ENCODE measurements at regions not wholly inside any gene's neighbourhood (a gene's known extent, or its start where the extent isn't known, plus 50 kb on each side); places are given as distances from the start of the nearest gene placed in this dataset.
"Not testable (repeated sequence)": the region's sequence is repeated elsewhere in the genome, so short reads cannot be mapped to it uniquely, and the experiment has no call there.

GRCh38 chr10:11403646-11404045 is 207.8 kb downstream of the USP6NL start:
- not testable (repeated sequence) for H3K4me3 ChIP-seq (ENCODE audit: low read length); H3K36me3 ChIP-seq (ENCODE audit: insufficient read depth, low read length); H3K4me1 ChIP-seq (ENCODE audit: insufficient read depth, low read length); H3K27me3 ChIP-seq (ENCODE audit: insufficient read depth, low read length); H3K9me3 ChIP-seq (ENCODE audit: low read length); H2AFZ ChIP-seq (ENCODE audit: low read depth, low read length)

DNA sequence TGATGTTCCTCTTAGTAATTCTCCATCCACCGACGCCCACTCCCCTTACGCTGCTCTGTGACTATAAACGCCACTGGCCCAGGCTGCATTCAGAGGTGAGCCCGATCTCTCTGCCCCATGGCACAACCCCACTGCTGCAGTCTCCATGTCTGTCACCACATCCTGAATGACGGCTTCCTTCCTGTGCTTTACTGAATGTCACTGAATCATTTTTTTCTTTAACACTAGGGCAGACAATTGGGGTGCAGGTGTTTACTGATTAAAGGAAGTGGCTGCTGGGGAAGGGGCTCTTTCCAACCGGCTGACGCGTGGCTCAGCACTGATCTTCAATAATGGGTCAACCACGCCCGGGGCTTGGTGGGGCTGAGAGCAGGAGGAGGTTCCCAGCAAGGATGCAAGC is 208.3 kb downstream of the USP6NL start:
- H3K36me3 ChIP-seq (ENCODE audit: insufficient read depth, low read length) = no peaks in the 10 kb centered on the region
- H3K27me3 ChIP-seq (ENCODE audit: insufficient read depth, low read length) = no peaks in the 10 kb centered on the region
- peaks cover 9% of the 10 kb centered on the region for H3K4me1 ChIP-seq (ENCODE audit: insufficient read depth, low read length)
- H3K4me3 ChIP-seq (ENCODE audit: low read length) = no peak overlapping the region
- H2AFZ ChIP-seq (ENCODE audit: low read depth, low read length) = no peak overlapping the region
- H3K9me3 ChIP-seq (ENCODE audit: low read length) = no peaks in the 10 kb centered on the region

GRCh38 chr10:11402392-11402791 is 209.1 kb downstream of the USP6NL start:
- H3K36me3 ChIP-seq (ENCODE audit: insufficient read depth, low read length) = no peaks in the 10 kb centered on the region
- H3K9me3 ChIP-seq (ENCODE audit: low read length) = no peaks in the 10 kb centered on the region
- H3K27me3 ChIP-seq (ENCODE audit: insufficient read depth, low read length) = no peaks in the 10 kb centered on the region
- no peak overlapping the region for H3K4me3 ChIP-seq (ENCODE audit: low read length)
- no peak overlapping the region for H2AFZ ChIP-seq (ENCODE audit: low read depth, low read length)
- H3K4me1 ChIP-seq (ENCODE audit: insufficient read depth, low read length) = peaks cover 9% of the 10 kb centered on the region

DNA sequence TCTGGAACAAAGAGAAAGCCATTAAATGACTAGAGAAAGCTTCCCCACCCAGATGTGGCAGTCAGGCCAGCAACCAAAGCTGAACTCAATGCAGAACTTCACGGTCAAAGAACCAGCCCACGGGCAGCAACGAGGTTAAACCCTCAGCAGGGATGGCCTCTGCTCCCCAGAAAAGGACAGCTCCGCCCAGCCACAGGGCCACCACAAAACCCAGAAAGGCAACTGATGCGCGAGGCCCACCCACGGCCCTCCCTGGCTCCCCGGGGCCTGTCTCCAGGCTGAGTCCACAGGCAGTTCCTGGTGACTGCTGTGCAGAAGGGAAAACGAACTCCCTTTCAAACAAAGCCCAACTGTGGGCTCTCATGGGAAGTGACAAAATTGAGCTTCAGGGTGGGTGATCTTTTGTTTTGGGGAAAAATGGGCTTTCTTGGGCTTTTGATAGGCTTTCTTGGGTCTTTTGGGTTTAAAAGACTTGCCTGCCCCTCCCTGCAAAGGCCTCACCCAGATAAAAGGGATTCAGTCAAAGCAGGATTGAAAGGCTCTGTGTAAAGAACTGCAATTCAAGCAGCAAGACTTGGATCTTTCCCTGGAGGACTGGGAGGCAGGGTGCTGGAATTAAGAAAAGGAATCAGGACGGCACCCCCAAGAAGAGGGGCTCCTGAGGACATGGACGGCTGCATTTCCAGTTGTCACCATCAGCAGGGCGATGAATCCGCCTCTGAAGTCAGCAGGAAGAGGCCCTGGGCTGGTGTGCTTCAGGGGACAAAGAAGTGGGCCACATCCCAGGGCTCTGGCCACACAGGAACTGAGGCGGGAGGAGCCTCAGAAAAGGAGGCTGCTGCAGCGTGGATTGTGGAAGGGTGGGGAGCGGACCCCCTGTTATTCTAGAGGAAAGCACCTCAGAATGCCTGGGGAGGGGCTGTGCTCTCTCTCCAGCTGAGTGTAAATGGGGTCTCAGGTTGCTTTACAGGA is 209.9 kb downstream of the USP6NL start:
- Histone ChIP-seq H2AFZ (ENCODE audit: low read depth, low read length) (peak overlapping the region; percentile 68), H3K27me3 (ENCODE audit: insufficient read depth, low read length) (peaks cover 3% of the 10 kb centered on the region), H3K36me3 (ENCODE audit: insufficient read depth, low read length) (no peaks in the 10 kb centered on the region), H3K9me3 (ENCODE audit: low read length) (no peaks in the 10 kb centered on the region), H3K4me3 (ENCODE audit: low read length) (no peak overlapping the region), H3K4me1 (ENCODE audit: insufficient read depth, low read length) (peaks cover 9% of the 10 kb centered on the region)

- Histone ChIP-seq H3K4me1 (ENCODE audit: insufficient read depth, low read length) (peaks cover 9% of the 10 kb centered on the region), H3K36me3 (ENCODE audit: insufficient read depth, low read length) (no peaks in the 10 kb centered on the region), H3K9me3 (ENCODE audit: low read length) (no peaks in the 10 kb centered on the region), H2AFZ (ENCODE audit: low read depth, low read length) (no peak overlapping the region), H3K4me3 (ENCODE audit: low read length) (no peak overlapping the region), H3K27me3 (ENCODE audit: insufficient read depth, low read length) (peaks cover 3% of the 10 kb centered on the region)
Measured at GRCh38 chr10:11397980-11398580, 213.4 kb downstream of the USP6NL start.

DNA sequence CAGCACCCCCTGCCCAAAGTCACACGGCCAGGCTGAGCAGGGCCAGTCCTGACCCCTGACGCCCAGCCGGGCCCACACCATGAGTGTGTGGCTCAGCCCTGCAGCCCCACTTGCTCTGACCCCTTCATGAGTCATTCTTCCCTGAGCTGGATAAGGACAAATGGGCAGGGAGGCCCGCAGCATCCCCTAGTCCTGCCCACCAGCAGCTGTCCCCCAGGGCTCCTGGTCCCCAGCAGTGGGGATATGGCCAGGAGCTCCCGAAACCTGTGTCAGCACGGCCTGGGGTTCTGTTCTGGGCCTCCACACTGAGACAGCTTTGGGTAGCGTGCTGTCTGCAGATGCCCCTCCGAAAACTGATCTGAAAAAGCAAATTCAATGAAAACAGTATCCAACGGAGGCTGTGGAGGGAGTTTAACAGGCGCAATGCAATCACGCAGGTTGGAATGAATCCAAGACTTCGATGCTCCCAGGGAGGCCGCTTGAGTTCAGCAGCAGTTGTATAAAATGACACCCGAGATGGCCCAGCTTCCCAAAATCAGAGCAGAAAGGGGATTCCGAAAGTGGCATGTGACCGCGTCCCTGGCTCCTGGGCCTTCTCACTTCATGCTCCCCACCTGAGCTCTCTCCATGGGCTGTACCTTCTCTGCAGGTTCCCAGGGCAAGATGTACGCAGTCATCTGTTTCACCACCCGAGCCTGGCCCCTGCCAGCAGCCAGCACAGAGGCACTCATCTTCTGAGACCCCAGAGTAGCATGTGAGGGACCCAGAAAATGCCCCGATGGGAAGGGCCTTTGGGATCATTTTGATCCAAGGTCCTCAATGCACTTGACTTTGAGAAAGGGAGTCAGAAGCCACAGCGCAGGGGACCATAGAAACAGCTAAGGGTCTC is 214.1 kb downstream of the USP6NL start:
- peaks cover 9% of the 10 kb centered on the region for H3K4me1 ChIP-seq (ENCODE audit: insufficient read depth, low read length)
- H3K27me3 ChIP-seq (ENCODE audit: insufficient read depth, low read length) = peaks cover 3% of the 10 kb centered on the region
- no peak overlapping the region for H2AFZ ChIP-seq (ENCODE audit: low read depth, low read length)
- no peak overlapping the region for H3K4me3 ChIP-seq (ENCODE audit: low read length)
- no peaks in the 10 kb centered on the region for H3K36me3 ChIP-seq (ENCODE audit: insufficient read depth, low read length)
- H3K9me3 ChIP-seq (ENCODE audit: low read length) = no peaks in the 10 kb centered on the region

DNA sequence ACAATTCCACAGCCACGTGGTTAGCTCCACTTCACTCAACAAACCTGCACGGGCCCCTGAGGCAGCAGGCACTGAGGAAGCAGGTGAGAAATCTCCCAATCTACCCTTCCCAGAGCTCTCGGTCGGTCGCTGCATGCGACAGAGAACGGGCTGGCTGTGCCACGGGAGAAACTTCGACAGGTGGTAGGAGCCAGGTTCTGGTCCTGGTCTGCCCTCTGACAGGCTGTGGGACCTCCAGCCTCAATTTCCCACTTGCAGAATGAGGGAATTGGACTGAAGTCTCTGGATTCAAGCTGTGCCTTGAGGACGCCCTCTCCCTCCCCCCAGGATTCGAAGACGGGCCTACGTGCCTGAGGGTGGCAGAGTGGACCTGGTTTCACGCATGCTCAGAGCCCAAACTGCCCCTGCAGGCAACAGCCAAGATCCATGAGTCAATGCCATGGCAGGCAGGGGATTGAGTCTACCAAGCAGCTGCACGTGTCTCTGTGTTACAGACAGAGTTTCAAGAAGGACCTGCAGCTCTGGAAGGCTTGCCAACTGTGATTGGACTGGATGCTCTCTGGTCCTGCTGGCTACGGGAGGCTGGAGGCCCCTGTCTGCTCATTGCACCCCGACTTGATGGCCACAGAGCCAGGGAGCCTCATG is 215.0 kb downstream of the USP6NL start:
- H3K9me3 ChIP-seq (ENCODE audit: low read length) = no peaks in the 10 kb centered on the region
- H2AFZ ChIP-seq (ENCODE audit: low read depth, low read length) = no peak overlapping the region
- H3K4me1 ChIP-seq (ENCODE audit: insufficient read depth, low read length) = peaks cover 4% of the 10 kb centered on the region
- no peak overlapping the region for H3K4me3 ChIP-seq (ENCODE audit: low read length)
- H3K27me3 ChIP-seq (ENCODE audit: insufficient read depth, low read length) = peaks cover 3% of the 10 kb centered on the region
- H3K36me3 ChIP-seq (ENCODE audit: insufficient read depth, low read length) = no peaks in the 10 kb centered on the region

DNA sequence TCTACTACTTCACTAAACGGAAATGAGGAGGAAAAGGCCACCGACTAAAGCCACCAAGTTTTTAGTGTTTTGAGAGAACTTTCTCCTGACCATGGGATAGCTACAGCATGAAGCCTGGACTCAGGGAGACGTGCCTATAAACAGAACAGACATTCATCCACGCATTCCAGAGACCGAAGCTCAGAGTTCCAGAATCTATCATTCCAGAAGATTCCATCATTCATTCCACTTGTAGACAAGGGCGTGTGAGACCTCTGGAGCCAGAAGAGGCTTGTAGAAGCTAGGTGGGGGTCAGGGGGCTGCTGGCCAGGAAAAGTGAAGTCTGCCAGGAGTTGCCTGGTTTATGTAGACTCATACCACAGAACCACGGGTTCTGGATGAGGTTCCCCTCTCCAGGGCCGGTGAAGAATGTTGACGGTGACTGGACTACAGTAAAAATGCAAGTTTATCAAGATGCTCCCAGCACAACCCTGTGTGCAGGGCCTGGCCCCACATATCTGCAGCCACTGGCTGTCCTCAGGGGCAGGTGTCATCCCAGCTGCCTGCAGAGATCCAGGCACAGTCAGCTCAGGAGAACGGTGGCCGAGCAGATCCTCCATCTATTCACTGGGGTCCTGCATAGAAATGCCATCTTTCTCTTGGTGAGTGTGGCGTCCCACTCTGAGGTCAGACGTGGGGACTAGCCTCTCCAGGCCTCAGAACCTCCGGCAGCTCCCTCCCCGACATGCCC is 215.7 kb downstream of the USP6NL start:
- no peak overlapping the region for H2AFZ ChIP-seq (ENCODE audit: low read depth, low read length)
- no peaks in the 10 kb centered on the region for H3K4me1 ChIP-seq (ENCODE audit: insufficient read depth, low read length)
- H3K36me3 ChIP-seq (ENCODE audit: insufficient read depth, low read length) = no peaks in the 10 kb centered on the region
- peaks cover 3% of the 10 kb centered on the region for H3K27me3 ChIP-seq (ENCODE audit: insufficient read depth, low read length)
- H3K4me3 ChIP-seq (ENCODE audit: low read length) = no peak overlapping the region
- no peaks in the 10 kb centered on the region for H3K9me3 ChIP-seq (ENCODE audit: low read length)

DNA sequence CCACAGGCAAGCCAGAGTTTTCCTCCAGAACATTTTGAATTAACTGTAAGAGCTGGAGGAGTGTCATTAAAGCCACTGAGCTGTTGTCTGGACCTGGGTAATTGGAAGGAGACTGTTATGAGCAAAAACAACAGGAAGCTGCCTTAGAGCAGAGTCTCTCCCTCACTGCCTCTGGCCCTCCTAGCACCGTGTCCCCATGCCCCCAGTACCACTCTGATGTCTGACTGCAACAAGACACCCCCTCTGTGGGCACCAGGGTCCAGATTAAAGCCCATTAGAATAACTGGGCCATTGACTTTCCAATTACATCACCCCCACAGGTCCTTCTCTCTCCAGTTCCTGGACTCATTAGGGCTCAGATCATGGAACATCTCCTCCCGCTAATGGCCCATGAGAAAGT is 216.3 kb downstream of the USP6NL start:
- no peaks in the 10 kb centered on the region for H3K4me1 ChIP-seq (ENCODE audit: insufficient read depth, low read length)
- H2AFZ ChIP-seq (ENCODE audit: low read depth, low read length) = no peak overlapping the region
- peaks cover 3% of the 10 kb centered on the region for H3K27me3 ChIP-seq (ENCODE audit: insufficient read depth, low read length)
- no peak overlapping the region for H3K4me3 ChIP-seq (ENCODE audit: low read length)
- no peaks in the 10 kb centered on the region for H3K36me3 ChIP-seq (ENCODE audit: insufficient read depth, low read length)
- H3K9me3 ChIP-seq (ENCODE audit: low read length) = no peaks in the 10 kb centered on the region

- H2AFZ ChIP-seq (ENCODE audit: low read depth, low read length) = no peak overlapping the region
- H3K27me3 ChIP-seq (ENCODE audit: insufficient read depth, low read length) = peaks cover 3% of the 10 kb centered on the region
- H3K9me3 ChIP-seq (ENCODE audit: low read length) = no peaks in the 10 kb centered on the region
- H3K4me3 ChIP-seq (ENCODE audit: low read length) = no peak overlapping the region
- no peaks in the 10 kb centered on the region for H3K36me3 ChIP-seq (ENCODE audit: insufficient read depth, low read length)
- no peaks in the 10 kb centered on the region for H3K4me1 ChIP-seq (ENCODE audit: insufficient read depth, low read length)
Measured at GRCh38 chr10:11393858-11394257, 217.6 kb downstream of the USP6NL start.

GRCh38 chr10:11392776-11393175 is 218.7 kb downstream of the USP6NL start:
- Histone ChIP-seq H3K36me3 (ENCODE audit: insufficient read depth, low read length) (no peaks in the 10 kb centered on the region), H2AFZ (ENCODE audit: low read depth, low read length) (no peak overlapping the region), H3K4me1 (ENCODE audit: insufficient read depth, low read length) (peaks cover 5% of the 10 kb centered on the region), H3K4me3 (ENCODE audit: low read length) (no peak overlapping the region), H3K27me3 (ENCODE audit: insufficient read depth, low read length) (peaks cover 3% of the 10 kb centered on the region), H3K9me3 (ENCODE audit: low read length) (no peaks in the 10 kb centered on the region)

GRCh38 chr10:11388996-11389395 is 222.5 kb downstream of the USP6NL start:
- Histone ChIP-seq H3K27me3 (ENCODE audit: insufficient read depth, low read length) (no peaks in the 10 kb centered on the region), H2AFZ (ENCODE audit: low read depth, low read length) (no peak overlapping the region), H3K9me3 (ENCODE audit: low read length) (no peaks in the 10 kb centered on the region), H3K4me1 (ENCODE audit: insufficient read depth, low read length) (peaks cover 9% of the 10 kb centered on the region), H3K36me3 (ENCODE audit: insufficient read depth, low read length) (no peaks in the 10 kb centered on the region), H3K4me3 (ENCODE audit: low read length) (no peak overlapping the region)

Data from neuron (in vitro differentiated cells).